ENCODE measurements at regions not wholly inside any gene's neighbourhood (a gene's known extent, or its start where the extent isn't known, plus 50 kb on each side); places are given as distances from the start of the nearest gene placed in this dataset.
A peak's percentile ranks its signal among the peaks of the same experiment; 100 is the strongest.
"Not testable (repeated sequence)": the region's sequence is repeated elsewhere in the genome, so short reads cannot be mapped to it uniquely, and the experiment has no call there.

- ATAC-seq (no peak), DNase-seq (no peak)
- intact Hi-C loops (cut with DNase I) = no loop called here
Observed at GRCh38 chrX:65838674-65839073, 171.2 kb downstream of the MSN start.

DNA sequence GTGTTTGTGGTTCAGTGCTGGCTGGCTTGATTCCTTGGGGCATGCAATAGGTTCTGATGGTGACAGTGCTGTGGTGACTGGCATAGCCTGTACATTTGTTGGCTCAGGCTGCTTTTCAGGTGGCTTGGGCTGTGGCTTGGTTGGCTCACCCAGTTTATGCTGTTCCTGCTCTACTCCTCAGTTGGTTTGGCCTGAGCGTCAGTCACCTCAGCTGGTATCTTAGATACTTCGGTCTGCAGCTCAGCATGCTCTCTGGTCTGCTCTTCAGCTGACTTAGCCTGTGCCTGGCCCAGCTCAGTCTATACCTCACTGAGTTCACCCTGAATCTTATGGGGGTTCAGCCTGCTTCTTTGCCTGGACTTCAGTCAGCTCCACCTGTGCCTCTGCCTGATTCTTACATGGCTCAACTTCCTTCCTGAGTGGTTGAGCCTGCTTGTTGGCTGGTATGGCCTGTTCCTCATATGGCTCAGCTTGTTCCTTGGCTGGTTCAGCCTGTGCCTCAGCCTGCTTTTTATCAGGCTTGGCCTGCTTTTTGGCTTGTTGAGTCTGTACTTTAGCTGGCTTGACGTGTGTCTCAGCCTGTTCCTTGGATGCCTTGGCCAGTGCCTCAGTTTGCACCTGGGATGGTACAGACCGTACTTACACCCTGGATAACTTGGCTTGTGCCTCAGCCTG is 170.6 kb downstream of the MSN start:
- DNase-seq (no peak), ATAC-seq (no peak)
- intact Hi-C loops (cut with DNase I) = no loop called here

DNA sequence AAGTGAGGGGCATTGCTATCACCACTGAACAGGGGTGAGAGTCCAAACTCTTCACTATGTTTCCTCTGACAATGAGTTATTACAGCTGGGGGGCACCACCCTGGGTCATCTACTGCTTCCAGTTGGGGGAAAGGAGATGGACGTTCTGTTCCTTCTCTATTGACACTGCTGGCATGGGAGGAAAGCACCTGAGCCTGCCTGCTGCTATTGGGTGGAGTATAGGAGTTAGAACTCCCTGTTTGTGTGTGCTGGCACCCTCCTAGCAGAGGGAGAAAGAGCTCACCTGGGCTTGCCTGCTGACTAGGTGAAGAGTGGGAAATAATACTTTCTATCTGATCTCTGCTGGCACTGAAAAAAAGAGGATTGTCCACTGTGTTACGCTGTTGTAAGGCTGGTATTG is 163.8 kb downstream of the MSN start:
- intact Hi-C loops (cut with DNase I) = no loop called here
- no peak for ATAC-seq

DNA sequence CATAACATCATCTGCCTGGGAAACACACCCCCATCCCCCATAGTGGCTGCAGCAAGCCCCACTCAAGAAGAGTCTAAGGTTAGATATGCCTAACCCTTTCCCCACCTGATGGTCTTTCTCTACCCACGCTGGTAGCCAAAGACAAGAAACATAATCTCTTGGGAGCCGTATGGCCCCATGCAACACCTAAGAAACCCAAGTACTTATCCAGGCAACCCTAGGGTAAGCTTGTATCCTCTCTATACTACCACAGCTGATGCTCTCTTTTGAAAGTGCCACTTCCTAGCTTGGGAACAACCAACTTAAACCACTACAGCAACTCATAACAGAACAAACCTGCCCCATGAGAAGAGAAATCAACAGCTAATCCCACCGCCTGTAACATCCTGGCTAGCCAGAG is 161.1 kb downstream of the MSN start:
- DNase-seq (no peak), ATAC-seq (no peak)
- intact Hi-C loops (cut with DNase I) = no loop called here

More for the DNA sequence above, 163.8 kb downstream of the MSN start:
- DNase-seq = no peak

DNA sequence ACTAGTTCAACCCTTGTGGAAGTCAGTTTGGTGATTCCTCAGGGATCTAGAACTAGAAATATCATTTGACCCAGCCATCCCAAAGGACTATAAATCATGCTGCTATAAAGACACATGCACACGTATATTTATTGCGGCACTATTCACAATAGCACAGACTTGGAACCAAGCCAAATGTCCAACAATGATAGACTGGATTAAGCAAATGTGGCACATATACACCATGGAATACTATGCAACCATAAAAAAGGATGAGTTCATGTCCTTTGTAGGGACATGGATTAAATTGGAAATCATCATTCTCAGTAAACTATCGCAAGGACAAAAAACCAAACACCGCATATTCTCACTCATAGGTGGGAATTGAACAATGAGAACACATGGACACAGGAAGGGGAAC is 157.8 kb downstream of the MSN start:
- DNase-seq; ATAC-seq; intact Hi-C loops (cut with DNase I): not testable (repeated sequence)

GRCh38 chrX:65821721-65822496 is 154.5 kb downstream of the MSN start:
- peak; percentile 34 for DNase-seq
- intact Hi-C loops (cut with DNase I) = no loop called here
- ATAC-seq = peak; percentile 68

- ATAC-seq; intact Hi-C loops (cut with DNase I); DNase-seq: not testable (repeated sequence)
Observed at GRCh38 chrX:65819983-65820382, 152.5 kb downstream of the MSN start.

- no peak for DNase-seq
- ATAC-seq = no peak
- intact Hi-C loops (cut with DNase I) = no loop called here
Observed at GRCh38 chrX:65813245-65813644, 145.8 kb downstream of the MSN start.

- intact Hi-C loops (cut with DNase I) = no loop called here
- no peak for ATAC-seq
- no peak for DNase-seq
Observed at GRCh38 chrX:65811558-65812228, 144.2 kb downstream of the MSN start.
